T1000 (cell line): ENCODE measurements at regions not wholly inside any gene's neighbourhood (a gene's known extent, or its start where the extent isn't known, plus 50 kb on each side); places are given as distances from the start of the nearest gene placed in this dataset.
"Not testable (repeated sequence)": the region's sequence is repeated elsewhere in the genome, so short reads cannot be mapped to it uniquely, and the experiment has no call there.

ENCODE experiments used
- DNase-seq: peaks from one replicate; lab custom pipeline; 2025; ENCODE audit warnings: mixed read lengths; lab: John Stamatoyannopoulos, UW

DNA sequence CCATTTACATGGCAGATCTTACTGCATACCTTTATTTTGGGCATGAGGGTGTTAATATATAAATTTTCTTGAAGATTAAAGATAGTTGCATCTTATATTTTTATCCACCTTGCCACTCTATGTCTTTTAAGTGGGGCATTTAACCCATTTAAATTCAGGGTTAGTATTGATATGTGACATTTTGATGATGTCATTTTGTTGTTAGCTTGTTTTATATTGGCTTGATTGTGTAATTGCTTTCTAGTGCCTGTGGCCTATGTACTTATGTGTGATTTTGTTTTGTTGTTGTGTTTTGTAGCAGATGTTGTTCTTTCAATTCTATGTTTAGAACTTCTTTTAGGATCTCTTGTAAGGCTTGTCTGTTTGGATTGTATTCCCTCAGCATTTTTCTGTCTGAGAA, 939.9 kb upstream of the CDH9 start:
- no peak for DNase-seq

DNA sequence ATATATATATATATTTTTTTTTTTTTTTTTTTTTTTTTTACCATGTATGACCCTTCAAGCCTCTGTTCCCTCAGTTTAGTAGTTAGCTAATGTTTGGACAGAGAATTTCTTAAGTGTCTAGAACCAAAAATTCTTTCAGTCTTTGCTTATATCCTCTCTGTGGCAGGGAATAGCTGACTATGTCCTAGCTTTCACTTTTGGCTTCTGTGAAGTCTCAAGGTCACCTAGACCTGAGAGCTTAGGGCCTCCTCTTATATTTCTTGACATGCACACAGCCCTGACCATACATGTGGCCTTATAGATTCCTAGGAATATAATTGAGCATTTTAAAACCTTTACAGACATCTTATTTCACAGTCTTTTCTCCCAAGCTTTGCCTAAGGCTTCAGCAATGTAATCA, 930.8 kb upstream of the CDH9 start:
- no peak for DNase-seq

- DNase-seq = no peak
Measured at GRCh38 chr5:27963050-27963783, 924.8 kb upstream of the CDH9 start.

- DNase-seq = no peak
Measured at GRCh38 chr5:27962198-27962597, 923.8 kb upstream of the CDH9 start.

DNA sequence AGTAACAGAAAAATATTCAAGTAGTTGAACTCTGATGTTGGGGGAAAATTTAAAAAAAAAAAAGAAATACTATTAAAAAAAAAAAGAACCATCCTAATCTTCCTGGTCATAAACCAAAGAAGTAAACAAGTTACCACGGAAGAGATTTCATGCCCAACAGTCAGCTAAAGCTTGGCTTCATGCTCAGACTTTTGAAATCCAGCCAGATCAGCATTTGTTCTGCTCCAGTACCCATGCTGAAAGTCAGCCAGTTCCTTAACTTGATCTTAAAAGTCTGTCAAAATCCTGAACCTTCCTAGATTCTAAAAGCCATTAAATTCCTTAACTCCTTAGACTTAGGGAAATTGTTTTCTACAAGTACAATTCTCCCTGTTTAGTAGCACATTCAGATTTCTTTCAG, 908.7 kb upstream of the CDH9 start:
- no peak for DNase-seq

- peak; percentile 23 for DNase-seq
Measured at GRCh38 chr5:27944471-27944870, 906.1 kb upstream of the CDH9 start.

GRCh38 chr5:27938989-27939388, 900.6 kb upstream of the CDH9 start:
- no peak for DNase-seq

- no peak for DNase-seq
Measured at GRCh38 chr5:27928060-27928459, 889.7 kb upstream of the CDH9 start.

GRCh38 chr5:27911216-27911615, 872.8 kb upstream of the CDH9 start:
- DNase-seq = no peak

- DNase-seq = no peak
Measured at GRCh38 chr5:27908341-27908740, 870.0 kb upstream of the CDH9 start.

GRCh38 chr5:27906931-27907601, 868.7 kb upstream of the CDH9 start:
- DNase-seq = no peak

GRCh38 chr5:27906481-27906880, 868.1 kb upstream of the CDH9 start:
- DNase-seq = no peak

- no peak for DNase-seq
Measured at GRCh38 chr5:27900761-27901160, 862.4 kb upstream of the CDH9 start.

- DNase-seq = no peak
Measured at GRCh38 chr5:27876071-27876470, 837.7 kb upstream of the CDH9 start.

DNA sequence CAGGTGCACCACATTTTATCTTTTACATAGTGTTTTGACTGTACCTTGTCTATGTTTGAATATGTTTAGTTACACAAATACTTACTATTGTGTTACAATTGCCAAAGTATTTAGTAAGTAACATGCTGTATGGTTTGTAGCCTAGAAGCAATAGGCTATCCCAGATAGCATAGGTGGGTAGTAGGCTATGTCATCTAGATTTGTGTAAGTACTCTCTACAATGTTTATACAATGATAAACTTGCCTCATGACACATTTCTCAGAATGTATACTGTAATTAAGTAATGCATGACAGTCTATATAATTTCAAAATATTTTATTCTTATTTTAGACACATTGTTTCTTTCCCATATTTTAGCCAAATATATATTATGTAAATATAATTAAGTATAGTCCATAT, 836.8 kb upstream of the CDH9 start:
- no peak for DNase-seq

GRCh38 chr5:27868292-27868691, 829.9 kb upstream of the CDH9 start:
- DNase-seq = no peak

- DNase-seq = no peak
Measured at GRCh38 chr5:27855491-27855890, 817.1 kb upstream of the CDH9 start.

DNA sequence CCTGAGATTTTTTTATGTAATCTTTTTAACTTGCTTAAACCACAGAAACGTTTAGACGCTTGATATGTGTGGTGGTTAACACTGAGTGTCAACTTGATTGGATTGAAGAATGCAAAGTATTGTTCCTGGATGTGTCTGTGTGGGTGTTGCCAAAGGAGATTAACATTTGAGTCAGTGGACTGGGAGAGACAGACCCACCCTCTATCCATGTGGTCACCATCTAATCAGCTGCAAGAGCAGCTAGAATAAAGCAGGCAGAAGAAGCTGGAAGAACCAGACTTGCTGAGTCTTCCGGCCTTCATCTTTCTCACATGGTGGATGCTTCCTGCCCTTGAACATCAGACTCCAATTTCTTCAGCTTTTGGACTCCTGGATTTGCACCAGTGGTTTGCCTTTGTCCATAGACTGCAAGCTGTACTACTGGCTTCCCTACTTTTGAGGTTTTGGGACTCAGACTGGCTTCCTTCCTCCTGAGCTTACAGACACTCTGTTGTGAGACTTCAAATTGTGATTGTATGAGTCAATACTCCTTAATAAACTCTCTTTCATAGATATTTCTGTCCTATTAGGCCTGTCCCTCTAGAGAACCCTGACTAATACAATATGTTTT, 816.0 kb upstream of the CDH9 start:
- DNase-seq = no peak

- DNase-seq = peak; percentile 20
Measured at GRCh38 chr5:27845248-27845647, 806.9 kb upstream of the CDH9 start.

DNA sequence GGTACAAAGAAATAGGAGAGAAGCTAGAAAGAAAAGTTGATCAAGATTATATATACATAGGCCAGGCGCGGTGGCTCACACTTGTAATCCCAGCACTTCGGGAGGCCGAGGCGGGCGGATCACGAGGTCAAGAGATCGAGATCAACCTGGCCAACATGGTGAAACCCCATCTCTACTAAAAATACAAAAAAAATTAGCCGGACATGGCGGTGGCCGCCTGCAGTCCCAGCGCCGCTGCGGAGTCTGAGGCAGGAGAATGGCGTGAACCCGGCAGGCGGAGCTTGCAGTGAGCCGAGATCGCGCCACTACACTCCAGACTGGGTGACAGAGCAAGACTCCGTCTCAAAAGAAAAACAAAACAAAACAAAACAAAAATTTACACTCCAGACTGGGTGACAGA, 798.3 kb upstream of the CDH9 start:
- DNase-seq = not testable (repeated sequence)

DNA sequence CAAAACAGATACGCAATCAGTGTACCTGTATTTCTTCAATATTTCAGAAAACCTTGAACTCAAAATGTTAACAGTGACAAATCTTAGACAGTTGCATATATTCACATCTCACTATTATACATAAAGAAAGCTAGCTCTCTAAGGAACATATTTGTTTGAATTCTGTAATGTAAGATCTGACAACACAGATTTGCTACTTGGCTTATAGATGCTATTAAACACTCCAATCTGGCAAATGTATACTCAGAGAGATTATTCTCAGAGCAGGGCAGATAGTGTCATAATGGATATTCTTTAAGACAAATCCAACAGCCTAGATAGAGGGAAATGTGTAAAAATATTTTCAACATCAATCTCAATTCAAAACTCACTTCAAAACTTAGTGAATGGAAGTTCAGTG, 794.5 kb upstream of the CDH9 start:
- DNase-seq = no peak

- no peak for DNase-seq
Measured at GRCh38 chr5:27830546-27830945, 792.2 kb upstream of the CDH9 start.

GRCh38 chr5:27821681-27822080, 783.3 kb upstream of the CDH9 start:
- no peak for DNase-seq
